Adrenal gland (tissue), 9 donors: ENCODE measurements at regions not wholly inside any gene's neighbourhood (a gene's known extent, or its start where the extent isn't known, plus 50 kb on each side); places are given as distances from the start of the nearest gene placed in this dataset.

Experiments used
- DNase-seq, 7 donors: peaks; one replicate each; pipeline ENCODE4 v3.0.0-alpha.2; 2019 to 2020
- H3K27ac ChIP-seq, 5 donors: fragments of 200-600 bp; sonication (generic) in 4 of 5; 1 replicate in 3 of 5; 2 replicates in 2 of 5; pipeline versions ENCODE4 v1.5.1 to v1.8.0; 2016 to 2020; ENCODE audit warnings: mild to moderate bottlenecking in 1 of 5
- H3K27me3 ChIP-seq: fragments of 200-600 bp; 2 replicates; pipeline ENCODE4 v1.8.0; 2021
- H3K36me3 ChIP-seq, 2 donors: fragments of 200-600 bp; replicated peaks in 1 of 2; 1 replicate in 1 of 2; 2 replicates in 1 of 2; pipeline versions ENCODE4 v1.5.1 to v1.8.0; 2018 to 2022
- H3K4me1 ChIP-seq, 2 donors: fragments of 200-600 bp; replicated peaks in 1 of 2; 1 replicate in 1 of 2; 2 replicates in 1 of 2; pipeline versions ENCODE4 v1.5.1 to v1.8.0; 2018 to 2021
- H3K4me3 ChIP-seq, 4 donors: fragments of 200-600 bp; sonication (generic) in 3 of 4; one replicate each; pipeline ENCODE4 v1.5.1; 2016 to 2018
- H3K9me3 ChIP-seq, 3 donors: fragments of 200-600 bp; sonication (generic) in 1 of 3; replicated peaks in 1 of 3; 1 replicate in 2 of 3; 2 replicates in 1 of 3; pipeline versions ENCODE4 v1.5.1 to v1.8.0; 2016 to 2021
- CTCF ChIP-seq, 6 experiments: fragments of 450-650 bp in 4 of 6; fragments of 200-600 bp in 2 of 6; sonication (generic) in 1 of 6; IDR thresholded peaks; 1 replicate in 5 of 6; 2 replicates in 1 of 6; pipeline versions ENCODE4 v1.5.1 to v1.8.0; 2016 to 2021; ENCODE audit warnings: antibody characterized with exemption in 6 of 6, mild to moderate bottlenecking in 2 of 6, moderate library complexity in 1 of 6
- POLR2A ChIP-seq, 2 donors: fragments of 450-650 bp; IDR thresholded peaks; one replicate each; pipeline ENCODE4 v1.6.1; 2017; ENCODE audit warnings: antibody characterized with exemption in 2 of 2, mild to moderate bottlenecking in 2 of 2, moderate library complexity in 1 of 2
- WGBS, 4 donors: extraction: QIAGEN DNeasy Blood & Tissue Kit in 2 of 4; methylation state at CpG; one replicate each; pipeline versions ENCODE4 v1.1.5 to v1.1.7; 2013 to 2017; 5-methylcytosine and 5-hydroxymethylcytosine counted together
- intact Hi-C, 2 donors: fragments of 100-400 bp; cut with DNase I; formaldehyde crosslinking; loops; one replicate each; pipeline versions ENCODE4 v1.14.1 to v1.15.0; 2022 to 2023
- donor health status: healthy with polysubstance abuse.
- donor health status: Bipolar disorder and iron deficiency.
- donor health status: DM: yes; HTN: yes; CAD: no.
- donor health status: DM: no; HTN: no; CAD: no.
- donor health status: DM: no; HTN: no; CAD: no.

- Histone ChIP-seq H3K9me3 (no peaks in the 10 kb centered on the region), H3K36me3 (no peaks in the 10 kb centered on the region), H3K4me1 (no peaks in the 10 kb centered on the region), H3K4me3 (no peak overlapping the region), H3K27me3 (no peaks in the 10 kb centered on the region), H3K27ac (no peak overlapping the region)
- WGBS, 4 donors = 42 to 73% (median 64%) methylated on average over 1 of the region's 1 CpG
- DNase-seq = no peak
- TF ChIP-seq POLR2A (IDR thresholded peaks at IDR 0.05) (no peak), CTCF (IDR thresholded peaks at IDR 0.05) (no peak)
- intact Hi-C loops = loop anchor here in 1 of 2 donors (5.0 kb wide), 2 partner anchors 316 to 681 kb away; no protein-coding TSS in a partner anchor
Measured at GRCh38 chr11:97143463-97143862, 753.6 kb downstream of the JRKL start.

DNA sequence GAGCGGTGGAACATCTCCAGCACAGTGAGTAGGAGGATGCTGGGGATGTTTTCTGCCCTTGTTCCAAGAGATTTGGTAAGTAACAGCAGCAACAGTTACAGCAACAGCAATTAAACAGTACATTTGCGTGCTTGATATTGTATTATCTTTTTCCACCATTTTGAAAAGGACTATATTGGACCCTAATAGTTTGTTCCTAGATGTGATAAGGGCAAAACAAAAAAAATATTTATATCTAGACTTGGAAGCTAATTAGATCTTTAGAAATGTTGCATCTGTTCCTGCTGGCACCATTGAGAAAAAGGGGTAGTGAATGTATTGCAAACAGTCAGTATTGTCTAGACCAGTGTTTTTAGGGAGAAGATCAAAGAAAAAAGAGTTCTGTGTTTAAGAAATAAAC is 759.9 kb downstream of the JRKL start:
- H3K9me3 ChIP-seq = no peaks in the 10 kb centered on the region
- H3K4me3 ChIP-seq = no peak overlapping the region
- TF ChIP-seq CTCF (IDR thresholded peaks at IDR 0.05) (no peak), POLR2A (IDR thresholded peaks at IDR 0.05) (no peak)
- DNase-seq = no peak
- H3K4me1 ChIP-seq = no peaks in the 10 kb centered on the region
- H3K27ac ChIP-seq = no peak overlapping the region
- no peaks in the 10 kb centered on the region for H3K27me3 ChIP-seq
- intact Hi-C loops = no loop called here
- 86 to 91% (median 89%) methylated on average over 2 of the region's 2 CpGs for WGBS, 4 donors
- H3K36me3 ChIP-seq = no peaks in the 10 kb centered on the region

GRCh38 chr11:97157221-97157740 is 767.5 kb downstream of the JRKL start:
- H3K36me3 ChIP-seq = no peaks in the 10 kb centered on the region
- no peak overlapping the region for H3K27ac ChIP-seq
- H3K4me3 ChIP-seq = no peak overlapping the region
- no peaks in the 10 kb centered on the region for H3K27me3 ChIP-seq
- 78 to 82% (median 80%) methylated on average over 2 of the region's 2 CpGs for WGBS, 4 donors
- DNase-seq = no peak
- no peaks in the 10 kb centered on the region for H3K9me3 ChIP-seq
- intact Hi-C loops = no loop called here
- no peaks in the 10 kb centered on the region for H3K4me1 ChIP-seq
- TF ChIP-seq CTCF (IDR thresholded peaks at IDR 0.05) = no peak
- TF ChIP-seq POLR2A (IDR thresholded peaks at IDR 0.05) = no peak

DNA sequence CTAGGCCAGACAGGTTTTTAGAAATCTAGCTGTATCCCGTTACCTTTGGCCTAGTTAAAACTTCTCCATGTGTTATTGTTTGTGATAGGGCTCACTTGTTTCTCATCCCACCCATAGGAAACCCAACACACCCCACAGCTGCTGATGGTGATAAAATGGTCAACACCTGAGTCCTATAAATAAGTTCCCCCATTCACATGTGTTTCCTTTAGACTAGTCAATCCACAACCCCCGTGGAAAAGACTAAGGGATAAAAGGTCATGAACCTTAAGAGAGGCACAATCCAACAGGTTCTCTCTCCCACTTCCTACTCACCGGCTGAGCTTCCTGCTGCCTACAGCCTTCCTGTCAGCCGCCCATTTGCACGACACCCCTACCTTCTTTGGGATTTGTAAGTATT is 768.4 kb downstream of the JRKL start:
- no peak overlapping the region for H3K4me3 ChIP-seq
- H3K27me3 ChIP-seq = no peaks in the 10 kb centered on the region
- TF ChIP-seq CTCF (IDR thresholded peaks at IDR 0.05) (no peak), POLR2A (IDR thresholded peaks at IDR 0.05) (no peak)
- DNase-seq = no peak
- intact Hi-C loops = no loop called here
- H3K9me3 ChIP-seq = no peaks in the 10 kb centered on the region
- no peaks in the 10 kb centered on the region for H3K36me3 ChIP-seq
- H3K27ac ChIP-seq = no peak overlapping the region
- WGBS, 4 donors = 71 to 82% (median 79%) methylated on average over 5 of the region's 5 CpGs
- no peaks in the 10 kb centered on the region for H3K4me1 ChIP-seq
